WTC11 (cell line): ENCODE measurements at regions not wholly inside any gene's neighbourhood (a gene's known extent, or its start where the extent isn't known, plus 50 kb on each side); places are given as distances from the start of the nearest gene placed in this dataset.

ENCODE experiments used
- ESRRA ChIP-seq: sonication (generic); formaldehyde crosslinking; IDR thresholded peaks from 2 replicates; pipeline ENCODE4 v1.8.1; 2022; ENCODE audit warnings: mild to moderate bottlenecking, missing genetic modification reagents, borderline replicate concordance
- USF2 ChIP-seq: sonication (generic); formaldehyde crosslinking; IDR thresholded peaks from 2 replicates; pipeline ENCODE4 v1.8.1; 2023; ENCODE audit warnings: mild to moderate bottlenecking, missing genetic modification reagents, moderate library complexity
- ZNF121 ChIP-seq: sonication (generic); formaldehyde crosslinking; IDR thresholded peaks from 2 replicates; pipeline ENCODE4 v1.8.0; 2023; ENCODE audit warnings: missing genetic modification reagents

GRCh38 chr1:215423288-215423687, 143.8 kb upstream of the KCTD3 start:
- TF ChIP-seq USF2 (CRISPR knock-in tag), result no peak
- no peak for TF ChIP-seq ZNF121
- no peak for TF ChIP-seq ESRRA
